Hepatocyte (in vitro differentiated cells): ENCODE measurements at regions not wholly inside any gene's neighbourhood (a gene's known extent, or its start where the extent isn't known, plus 50 kb on each side); places are given as distances from the start of the nearest gene placed in this dataset.

Experiments
- DNase-seq: peaks from one replicate; pipeline ENCODE4 v3.0.0-alpha.2; 2016; ENCODE audit warnings: low spot score
- H2AFZ ChIP-seq: fragments of 200-600 bp; sonication (generic); 2 replicates; pipeline ENCODE4 v1.6.0; 2016; ENCODE audit warnings: antibody characterized with exemption, mild to moderate bottlenecking
- H3K27ac ChIP-seq: fragments of 200-600 bp; sonication (generic); 2 replicates; pipeline ENCODE4 v1.5.1; 2016; ENCODE audit warnings: mild to moderate bottlenecking
- H3K27me3 ChIP-seq: fragments of 200-600 bp; sonication (generic); 2 replicates; pipeline ENCODE4 v1.6.1; 2016
- H3K36me3 ChIP-seq: fragments of 200-600 bp; sonication (generic); replicated peaks from 2 replicates; pipeline ENCODE4 v1.5.1; 2016; ENCODE audit warnings: low read depth; ENCODE audit not compliant: insufficient read depth
- H3K4me1 ChIP-seq: fragments of 200-600 bp; sonication (generic); 2 replicates; pipeline ENCODE4 v1.5.1; 2016; ENCODE audit warnings: mild to moderate bottlenecking, moderate library complexity; ENCODE audit not compliant: insufficient read depth
- H3K4me2 ChIP-seq: fragments of 200-600 bp; sonication (generic); 2 replicates; pipeline ENCODE4 v1.6.0; 2016
- H3K4me3 ChIP-seq: fragments of 200-600 bp; sonication (generic); 2 replicates; pipeline ENCODE4 v1.5.1; 2016; ENCODE audit warnings: mild to moderate bottlenecking
- H3K79me2 ChIP-seq: fragments of 200-600 bp; sonication (generic); 2 replicates; pipeline ENCODE4 v1.6.0; 2017; ENCODE audit warnings: mild to moderate bottlenecking
- H3K9me2 ChIP-seq: fragments of 200-600 bp; sonication (generic); replicated peaks from 2 replicates; pipeline ENCODE4 v1.6.0; 2017; ENCODE audit warnings: mild to moderate bottlenecking; ENCODE audit not compliant: insufficient read depth
- H3K9me3 ChIP-seq: fragments of 200-600 bp; sonication (generic); 2 replicates; pipeline ENCODE4 v1.5.1; 2016; ENCODE audit warnings: low read depth, mild to moderate bottlenecking
- H4K20me1 ChIP-seq: fragments of 200-600 bp; sonication (generic); 2 replicates; pipeline ENCODE4 v1.6.0; 2016; ENCODE audit warnings: mild to moderate bottlenecking; ENCODE audit not compliant: insufficient read depth, poor library complexity, severe bottlenecking
- CTCF ChIP-seq: fragments of 200-600 bp; sonication (generic); IDR thresholded peaks from 2 replicates; pipeline ENCODE4 v1.5.1; 2016; ENCODE audit warnings: antibody characterized with exemption, mild to moderate bottlenecking; ENCODE audit not compliant: poor library complexity
- EZH2 ChIP-seq: fragments of 200-600 bp; sonication (generic); IDR thresholded peaks from 2 replicates; pipeline ENCODE4 v1.6.1; 2016; ENCODE audit warnings: antibody characterized with exemption, mild to moderate bottlenecking, borderline replicate concordance
- EZH2phosphoT487 ChIP-seq: fragments of 200-600 bp; sonication (generic); IDR thresholded peaks from one replicate; pipeline ENCODE4 v1.6.1; 2018; ENCODE audit warnings: antibody characterized with exemption, mild to moderate bottlenecking, low read depth, moderate library complexity; ENCODE audit not compliant: unreplicated experiment, severe bottlenecking
- WGBS: methylation state at CpG from one replicate; pipeline ENCODE4 v1.1.6; 2016; ENCODE audit warnings: low lambda C conversion rate; ENCODE audit errors: missing lambda C conversion rate; 5-methylcytosine and 5-hydroxymethylcytosine counted together

- Histone ChIP-seq H3K4me1 (no peaks in the 10 kb centered on the region), H3K27ac (no peak overlapping the region), H3K9me3 (no peaks in the 10 kb centered on the region), H3K27me3 (no peaks in the 10 kb centered on the region), H2AFZ (no peak overlapping the region), H3K36me3 (no peaks in the 10 kb centered on the region), H3K4me3 (no peak overlapping the region), H4K20me1 (no peaks in the 10 kb centered on the region), H3K4me2 (no peak overlapping the region), H3K79me2 (no peaks in the 10 kb centered on the region), H3K9me2 (no peaks in the 10 kb centered on the region)
- WGBS = 81% methylated on average over 2 of the region's 2 CpGs
- TF ChIP-seq CTCF (no peak), EZH2 (no peak), EZH2phosphoT487 (no peak)
- no peak for DNase-seq
Measured at GRCh38 chr13:76439546-76439945, 446.7 kb downstream of the KCTD12 start.

- Histone ChIP-seq H3K79me2 (no peaks in the 10 kb centered on the region), H3K36me3 (no peaks in the 10 kb centered on the region), H4K20me1 (no peaks in the 10 kb centered on the region), H3K9me2 (no peaks in the 10 kb centered on the region), H3K27me3 (no peaks in the 10 kb centered on the region), H3K27ac (no peak overlapping the region), H2AFZ (no peak overlapping the region), H3K4me3 (no peak overlapping the region), H3K9me3 (no peaks in the 10 kb centered on the region), H3K4me1 (no peaks in the 10 kb centered on the region), H3K4me2 (no peak overlapping the region)
- WGBS = 96% methylated on average over 2 of the region's 2 CpGs
- TF ChIP-seq EZH2phosphoT487 (no peak), EZH2 (no peak), CTCF (no peak)
- no peak for DNase-seq
Measured at GRCh38 chr13:76438050-76438449, 448.2 kb downstream of the KCTD12 start.

GRCh38 chr13:76425935-76426334 lies 460.3 kb downstream of the KCTD12 start:
- H3K9me2 ChIP-seq = no peaks in the 10 kb centered on the region
- no peak overlapping the region for H2AFZ ChIP-seq
- no peak overlapping the region for H3K4me3 ChIP-seq
- no peaks in the 10 kb centered on the region for H3K9me3 ChIP-seq
- no peaks in the 10 kb centered on the region for H3K27me3 ChIP-seq
- no peaks in the 10 kb centered on the region for H4K20me1 ChIP-seq
- TF ChIP-seq EZH2 = no peak
- no peak for TF ChIP-seq EZH2phosphoT487
- H3K27ac ChIP-seq = no peak overlapping the region
- 73% methylated on average over 2 of the region's 2 CpGs for WGBS
- no peaks in the 10 kb centered on the region for H3K4me1 ChIP-seq
- no peaks in the 10 kb centered on the region for H3K79me2 ChIP-seq
- H3K36me3 ChIP-seq = no peaks in the 10 kb centered on the region
- H3K4me2 ChIP-seq = no peak overlapping the region
- DNase-seq = peak; percentile 8

GRCh38 chr13:76421011-76421410 lies 465.2 kb downstream of the KCTD12 start:
- Histone ChIP-seq H3K27me3 (no peaks in the 10 kb centered on the region), H3K36me3 (no peaks in the 10 kb centered on the region), H3K4me1 (no peaks in the 10 kb centered on the region), H4K20me1 (no peaks in the 10 kb centered on the region), H3K4me3 (no peak overlapping the region), H3K4me2 (no peak overlapping the region), H3K9me3 (no peaks in the 10 kb centered on the region), H2AFZ (no peak overlapping the region), H3K9me2 (no peaks in the 10 kb centered on the region), H3K27ac (no peak overlapping the region), H3K79me2 (no peaks in the 10 kb centered on the region)
- WGBS = 83% methylated on average over 3 of the region's 3 CpGs
- no peak for TF ChIP-seq CTCF
- no peak for TF ChIP-seq EZH2
- TF ChIP-seq EZH2phosphoT487 = no peak
- DNase-seq = no peak
